MM.1S (cell line): ENCODE measurements at regions not wholly inside any gene's neighbourhood (a gene's known extent, or its start where the extent isn't known, plus 50 kb on each side); places are given as distances from the start of the nearest gene placed in this dataset.

Source experiments
- CTCF ChIP-seq: fragments of 300-600 bp; sonication (generic); IDR thresholded peaks from 2 replicates; pipeline ENCODE4 v1.5.1; 2016; ENCODE audit warnings: antibody characterized with exemption, low read length, mixed read lengths
- EZH2 ChIP-seq: fragments of 300-600 bp; sonication (generic); optimal IDR thresholded peaks from 2 replicates; pipeline ENCODE3; 2017; ENCODE audit warnings: low read depth, mild to moderate bottlenecking, antibody characterized with exemption, low read length, mixed read lengths
- EZH2phosphoT487 ChIP-seq: fragments of 300-600 bp; sonication (generic); IDR thresholded peaks from 2 replicates; pipeline ENCODE4 v1.6.1; 2018; ENCODE audit warnings: antibody characterized with exemption, low read length

GRCh38 chrX:142036116-142036515 lies 132.4 kb downstream of the MAGEC1 start:
- no peak for TF ChIP-seq CTCF
- TF ChIP-seq EZH2 = no peak
- no peak for TF ChIP-seq EZH2phosphoT487
